ENCODE measurements at regions not wholly inside any gene's neighbourhood (a gene's known extent, or its start where the extent isn't known, plus 50 kb on each side); places are given as distances from the start of the nearest gene placed in this dataset.

DNA sequence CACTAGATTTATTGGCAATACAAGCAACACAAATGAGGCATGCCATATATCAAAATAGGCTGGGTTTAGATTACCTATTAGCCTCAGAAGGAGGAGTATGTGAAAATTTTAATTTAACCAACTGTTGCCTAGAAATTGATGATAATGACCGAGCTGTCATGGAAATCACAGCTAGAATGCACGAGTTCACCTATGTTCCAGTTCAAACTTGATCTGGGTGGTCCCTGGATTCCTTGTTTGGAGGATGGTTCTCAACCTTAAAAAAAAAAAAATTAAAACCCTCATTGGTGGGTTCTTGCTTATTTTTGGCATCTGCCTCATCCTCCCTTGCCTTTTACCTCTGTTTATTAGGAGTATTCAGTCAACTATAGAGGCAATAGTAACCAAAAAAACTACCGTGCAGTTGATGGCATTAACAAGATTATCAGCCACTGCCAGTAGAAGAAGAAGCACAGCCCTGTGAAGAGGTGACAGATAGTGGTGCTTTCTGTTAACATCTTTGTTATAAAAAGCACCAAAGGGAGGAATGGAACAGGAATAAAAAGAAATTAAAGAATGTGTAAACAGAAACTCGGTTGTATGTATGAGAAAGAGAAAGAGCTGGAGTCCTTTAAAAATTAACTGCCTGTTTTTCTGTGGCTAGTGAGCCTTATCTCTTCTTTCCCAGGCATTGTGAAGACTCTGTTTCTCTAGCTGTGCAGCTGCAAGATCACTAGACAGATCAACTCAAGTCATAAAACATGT is 106.4 kb downstream of the ZNF429 start:
- no peak for TF ChIP-seq CTCF (IDR thresholded peaks at IDR 0.05; ENCODE audit: borderline replicate concordance, extremely low read depth, insufficient read depth)
- Histone ChIP-seq H3K4me1 (ENCODE audit: control insufficient read depth in 2 of 3, insufficient read depth in 2 of 3, low read depth in 1 of 3, low read length in 3 of 3) (no peaks in the 10 kb centered on the region), H3K9me3 (ENCODE audit: control insufficient read depth in 2 of 3, insufficient read depth in 1 of 3, low read length in 3 of 3) (no peaks in the 10 kb centered on the region), H3K27ac (ENCODE audit: low read depth in 2 of 2, low read length in 2 of 2) (no peak overlapping the region), H3K4me3 (ENCODE audit: low read length in 3 of 3) (peak overlapping the region in 1 of 3 donors; percentile 4), H3K27me3 (ENCODE audit: control insufficient read depth, insufficient read depth, low read length) (no peaks in the 10 kb centered on the region), H3K36me3 (ENCODE audit: control insufficient read depth in 2 of 3, insufficient read depth in 3 of 3, low read length in 3 of 3) (no peaks in the 10 kb centered on the region), H3K9ac (ENCODE audit: low read length in 3 of 3) (no peak overlapping the region)
- DNase-seq, result peak in 1 of 5 donors; percentile 41
- FAIRE-seq, result no peak
- intact Hi-C loops (cut with DNase I), result no loop called here

- no peak for TF ChIP-seq CTCF (IDR thresholded peaks at IDR 0.05; ENCODE audit: borderline replicate concordance, extremely low read depth, insufficient read depth)
- intact Hi-C loops (cut with DNase I), result no loop called here
- no peaks in the 10 kb centered on the region for H3K27me3 ChIP-seq (ENCODE audit: control insufficient read depth, insufficient read depth, low read length)
- no peaks in the 10 kb centered on the region for H3K4me1 ChIP-seq (ENCODE audit: control insufficient read depth in 2 of 3, insufficient read depth in 2 of 3, low read depth in 1 of 3, low read length in 3 of 3)
- DNase-seq, result no peak
- H3K4me3 ChIP-seq (ENCODE audit: low read length in 3 of 3), result no peak overlapping the region
- FAIRE-seq, result no peak
- no peaks in the 10 kb centered on the region for H3K36me3 ChIP-seq (ENCODE audit: control insufficient read depth in 2 of 3, insufficient read depth in 3 of 3, low read length in 3 of 3)
- no peak overlapping the region for H3K9ac ChIP-seq (ENCODE audit: low read length in 3 of 3)
- no peak overlapping the region for H3K27ac ChIP-seq (ENCODE audit: low read depth in 2 of 2, low read length in 2 of 2)
- H3K9me3 ChIP-seq (ENCODE audit: control insufficient read depth in 2 of 3, insufficient read depth in 1 of 3, low read length in 3 of 3), result no peaks in the 10 kb centered on the region
Measured at GRCh38 chr19:21610787-21611186, 105.4 kb downstream of the ZNF429 start.

GRCh38 chr19:21610341-21610740 is 104.9 kb downstream of the ZNF429 start:
- no peaks in the 10 kb centered on the region for H3K27me3 ChIP-seq (ENCODE audit: control insufficient read depth, insufficient read depth, low read length)
- DNase-seq (no peak), FAIRE-seq (no peak)
- no peaks in the 10 kb centered on the region for H3K4me1 ChIP-seq (ENCODE audit: control insufficient read depth in 2 of 3, insufficient read depth in 2 of 3, low read depth in 1 of 3, low read length in 3 of 3)
- no peak for TF ChIP-seq CTCF (IDR thresholded peaks at IDR 0.05; ENCODE audit: borderline replicate concordance, extremely low read depth, insufficient read depth)
- no peak overlapping the region for H3K9ac ChIP-seq (ENCODE audit: low read length in 3 of 3)
- no peak overlapping the region for H3K27ac ChIP-seq (ENCODE audit: low read depth in 2 of 2, low read length in 2 of 2)
- no peak overlapping the region for H3K4me3 ChIP-seq (ENCODE audit: low read length in 3 of 3)
- intact Hi-C loops (cut with DNase I), result no loop called here
- no peaks in the 10 kb centered on the region for H3K9me3 ChIP-seq (ENCODE audit: control insufficient read depth in 2 of 3, insufficient read depth in 1 of 3, low read length in 3 of 3)
- no peaks in the 10 kb centered on the region for H3K36me3 ChIP-seq (ENCODE audit: control insufficient read depth in 2 of 3, insufficient read depth in 3 of 3, low read length in 3 of 3)

- TF ChIP-seq CTCF (IDR thresholded peaks at IDR 0.05; ENCODE audit: borderline replicate concordance, extremely low read depth, insufficient read depth), result no peak
- DNase-seq (no peak), FAIRE-seq (no peak)
- Histone ChIP-seq H3K9me3 (ENCODE audit: control insufficient read depth in 2 of 3, insufficient read depth in 1 of 3, low read length in 3 of 3) (no peaks in the 10 kb centered on the region), H3K36me3 (ENCODE audit: control insufficient read depth in 2 of 3, insufficient read depth in 3 of 3, low read length in 3 of 3) (no peaks in the 10 kb centered on the region), H3K9ac (ENCODE audit: low read length in 3 of 3) (no peak overlapping the region), H3K27ac (ENCODE audit: low read depth in 2 of 2, low read length in 2 of 2) (no peak overlapping the region), H3K27me3 (ENCODE audit: control insufficient read depth, insufficient read depth, low read length) (no peaks in the 10 kb centered on the region), H3K4me3 (ENCODE audit: low read length in 3 of 3) (no peak overlapping the region), H3K4me1 (ENCODE audit: control insufficient read depth in 2 of 3, insufficient read depth in 2 of 3, low read depth in 1 of 3, low read length in 3 of 3) (peaks cover 7 to 12% (median 11%) of the 10 kb centered on the region in 3 donors)
- intact Hi-C loops (cut with DNase I), result no loop called here
Measured at GRCh38 chr19:21608571-21608970, 103.2 kb downstream of the ZNF429 start.
